Endothelial cell of umbilical vein (primary cell): ENCODE measurements at regions not wholly inside any gene's neighbourhood (a gene's known extent, or its start where the extent isn't known, plus 50 kb on each side); places are given as distances from the start of the nearest gene placed in this dataset.

Experiments used
- BruUV-seq: library from RNA; stranded (reverse); fragments of 400-500 nt; replicated peaks from 2 replicates; lab custom pipeline; 2021; lab: Mats Ljungman, UMichigan
- CTCF ChIA-PET: fragments of 300-600, 350-600 bp; sonication (Branson Sonifier 250); formaldehyde crosslinking; loops from one replicate; lab custom pipeline; 2021; ENCODE audit warnings: antibody characterized with exemption, inconsistent platforms; lab: Charles Lee
- POLR2A ChIA-PET: fragments of 300-600, 350-600 bp; sonication (Branson Sonifier 250); formaldehyde crosslinking; loops from one replicate; lab custom pipeline; 2021; ENCODE audit warnings: antibody characterized with exemption, inconsistent platforms; lab: Charles Lee
- DNase-seq: peaks from one replicate; pipeline ENCODE4 v3.0.0-alpha.2; 2011; ENCODE audit warnings: low read depth, low spot score
- FAIRE-seq: peaks from 2 replicates; lab custom pipeline; 2011; peaks lifted over from hg19 to GRCh38; lab: Jason Lieb, UNC
- H2AFZ ChIP-seq: 2 replicates; pipeline ENCODE4 v1.6.0; 2012; ENCODE audit warnings: low read depth, low read length, control low read depth, inconsistent platforms
- H3K27ac ChIP-seq: 2 replicates; pipeline ENCODE4 v1.5.1; 2011; ENCODE audit warnings: low read depth, mild to moderate bottlenecking, control low read depth, low read length, moderate library complexity; ENCODE audit not compliant: insufficient read depth
- H3K27me3 ChIP-seq, 2 experiments: 2 replicates each; pipeline versions ENCODE4 v1.6.0 to v1.6.1; 2011; ENCODE audit warnings: low read length in 2 of 2, mixed read lengths in 1 of 2; ENCODE audit not compliant: control insufficient read depth in 2 of 2, insufficient read depth in 2 of 2
- H3K36me3 ChIP-seq, 2 experiments: 2 replicates in 1 of 2; 3 replicates in 1 of 2; pipeline ENCODE4 v1.5.1; 2011; ENCODE audit warnings: low read length in 2 of 2, mild to moderate bottlenecking in 1 of 2, moderate library complexity in 1 of 2; ENCODE audit not compliant: control insufficient read depth in 2 of 2, insufficient read depth in 2 of 2; ENCODE audit errors: extremely low read depth in 1 of 2
- H3K4me1 ChIP-seq: 3 replicates; pipeline ENCODE4 v1.5.1; 2011; ENCODE audit warnings: mild to moderate bottlenecking, low read length; ENCODE audit not compliant: control insufficient read depth, insufficient read depth; ENCODE audit errors: extremely low read depth
- H3K4me2 ChIP-seq: 2 replicates; pipeline ENCODE4 v1.6.1; 2011; ENCODE audit warnings: low read length, control low read depth, mixed read lengths; ENCODE audit not compliant: insufficient read depth
- H3K4me3 ChIP-seq, 3 experiments: fragments of 200-600 bp in 1 of 3; sonication (generic), shearing (Covaris generic) in 1 of 3; replicated peaks in 1 of 3; 2 replicates each; pipeline ENCODE4 v1.5.1; 2011 to 2016; ENCODE audit warnings: control low read depth in 3 of 3, low read length in 3 of 3, mild to moderate bottlenecking in 2 of 3, inconsistent platforms in 1 of 3, low read depth in 1 of 3, moderate library complexity in 1 of 3; ENCODE audit not compliant: insufficient read depth in 1 of 3
- H3K79me2 ChIP-seq: 2 replicates; pipeline ENCODE4 v1.6.0; 2012; ENCODE audit warnings: low read length, inconsistent platforms; ENCODE audit not compliant: control insufficient read depth, insufficient read depth
- H3K9ac ChIP-seq: replicated peaks from 2 replicates; pipeline ENCODE3; 2011; ENCODE audit warnings: low read length, control low read depth; ENCODE audit not compliant: insufficient read depth; ENCODE audit errors: extremely low read depth
- H3K9me1 ChIP-seq: replicated peaks from 3 replicates; pipeline ENCODE4 v1.6.0; 2011; ENCODE audit warnings: mild to moderate bottlenecking, low read length; ENCODE audit not compliant: control insufficient read depth, insufficient read depth; ENCODE audit errors: extremely low read depth
- H3K9me3 ChIP-seq: replicated peaks from 2 replicates; pipeline ENCODE4 v1.5.1; 2012; ENCODE audit warnings: low read length, inconsistent platforms; ENCODE audit not compliant: control insufficient read depth, insufficient read depth
- H4K20me1 ChIP-seq: replicated peaks from 2 replicates; pipeline ENCODE3; 2011; ENCODE audit warnings: mild to moderate bottlenecking, low read length; ENCODE audit not compliant: control insufficient read depth, insufficient read depth; ENCODE audit errors: extremely low read depth
- CTCF ChIP-seq, 2 donors: IDR thresholded peaks; 1 replicate in 1 of 2; 2 replicates in 1 of 2; pipeline ENCODE4 v1.5.1; 2011; ENCODE audit warnings: low read length in 2 of 2, mild to moderate bottlenecking in 2 of 2, moderate library complexity in 2 of 2, control low read depth in 1 of 2, inconsistent platforms in 1 of 2, low read depth in 1 of 2; ENCODE audit not compliant: insufficient read depth in 1 of 2; ENCODE audit errors: extremely low read depth in 1 of 2
- FOS ChIP-seq: IDR thresholded peaks from 2 replicates; pipeline ENCODE4 v1.6.1; 2011; ENCODE audit warnings: mild to moderate bottlenecking, low read length, moderate library complexity, borderline replicate concordance; ENCODE audit not compliant: insufficient read depth
- GATA2 ChIP-seq: IDR thresholded peaks from 2 replicates; pipeline ENCODE4 v1.7.0; 2011; ENCODE audit warnings: low read depth, mild to moderate bottlenecking, moderate library complexity, mixed read lengths, low read length; ENCODE audit not compliant: insufficient read length, insufficient read depth
- JUN ChIP-seq: IDR thresholded peaks from 2 replicates; pipeline ENCODE4 v1.6.1; 2011; ENCODE audit warnings: borderline replicate concordance, low read depth; ENCODE audit not compliant: insufficient read length, insufficient read depth
- MYC ChIP-seq: IDR thresholded peaks from one replicate; pipeline ENCODE4 v1.6.1; 2011; ENCODE audit warnings: mild to moderate bottlenecking, low read depth, low read length
- POLR2A ChIP-seq: IDR thresholded peaks from 2 replicates; pipeline ENCODE4 v1.6.1; 2012; ENCODE audit warnings: low read depth, mild to moderate bottlenecking, control low read depth, low read length
- POLR2AphosphoS5 ChIP-seq: IDR thresholded peaks from 2 replicates; pipeline ENCODE4 v1.6.1; 2012; ENCODE audit warnings: low read depth, mild to moderate bottlenecking, control low read depth, low read length, moderate library complexity; ENCODE audit not compliant: insufficient read depth
- dilution Hi-C: fragments of 300-500 bp; cut with MboI; formaldehyde crosslinking; loops from one replicate; pipeline ENCODE4 v1.15.0; 2019; ENCODE audit warnings: low sequenced_read_pairs; ENCODE audit not compliant: extremely low pct_ligation_motif_present
- intact Hi-C: fragments of 100-400 bp; cut with micrococcal nuclease; formaldehyde crosslinking; loops from one replicate; pipeline ENCODE4 v1.10.0; 2022

GRCh38 chr17:73698966-73699365 is 54.7 kb upstream of the SDK2 start:
- no peaks in the 10 kb centered on the region for H3K4me1 ChIP-seq
- no peak for TF ChIP-seq MYC
- TF ChIP-seq JUN: no peak
- TF ChIP-seq FOS: no peak
- H3K27me3 ChIP-seq: no peaks in the 10 kb centered on the region
- H3K9me1 ChIP-seq: no peaks in the 10 kb centered on the region
- DNase-seq (no peak), FAIRE-seq (no peak)
- H3K27ac ChIP-seq: no peak overlapping the region
- H3K9ac ChIP-seq: no peak overlapping the region
- no peaks in the 10 kb centered on the region for H4K20me1 ChIP-seq
- ChIA-PET CTCF (no interaction called here), POLR2A (no interaction called here)
- no peak overlapping the region for H3K4me3 ChIP-seq
- BruUV-seq: no TSS peak
- intact Hi-C loops (no loop called here), dilution Hi-C loops (no loop called here)
- no peak overlapping the region for H3K4me2 ChIP-seq
- H2AFZ ChIP-seq: no peak overlapping the region
- peaks cover 3% of the 10 kb centered on the region for H3K9me3 ChIP-seq
- no peaks in the 10 kb centered on the region for H3K79me2 ChIP-seq
- H3K36me3 ChIP-seq: no peaks in the 10 kb centered on the region

DNA sequence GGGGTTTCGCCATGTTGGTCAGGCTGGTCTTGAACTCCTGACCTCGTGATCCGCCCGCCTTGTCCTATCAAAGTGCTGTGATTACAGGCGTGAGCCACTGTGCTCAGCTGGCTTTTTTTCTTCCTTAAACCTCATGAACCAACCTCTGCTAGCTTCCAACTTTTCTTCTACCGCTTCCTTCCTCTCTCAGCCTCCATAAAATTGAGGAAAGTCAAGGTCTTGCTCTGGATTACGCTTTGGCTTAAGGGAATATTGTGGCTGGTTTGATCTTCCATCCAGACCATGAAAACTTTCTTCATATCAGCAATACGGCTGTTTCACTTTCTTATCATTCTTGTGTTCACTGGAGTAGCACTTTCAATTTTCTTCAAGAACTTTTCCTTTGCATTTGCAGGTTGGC is 57.5 kb upstream of the SDK2 start:
- Histone ChIP-seq H3K4me3 (no peak overlapping the region), H3K9me3 (no peaks in the 10 kb centered on the region), H4K20me1 (no peaks in the 10 kb centered on the region), H3K79me2 (no peaks in the 10 kb centered on the region), H3K4me2 (no peak overlapping the region), H2AFZ (no peak overlapping the region), H3K9me1 (no peaks in the 10 kb centered on the region), H3K27ac (no peak overlapping the region), H3K36me3 (no peaks in the 10 kb centered on the region), H3K27me3 (no peaks in the 10 kb centered on the region), H3K9ac (no peak overlapping the region), H3K4me1 (no peaks in the 10 kb centered on the region)
- TF ChIP-seq GATA2 (no peak), POLR2AphosphoS5 (no peak), CTCF (IDR thresholded peaks at IDR 0.05; ENCODE audit: extremely low read depth in 1 of 2, insufficient read depth in 1 of 2, low read depth in 1 of 2, low read length in 2 of 2) (no peak), POLR2A (no peak), JUN (no peak)
- intact Hi-C loops (no loop called here), dilution Hi-C loops (no loop called here)
- ChIA-PET CTCF (no interaction called here), POLR2A (no interaction called here)
- FAIRE-seq (no peak), DNase-seq (no peak)
- no TSS peak for BruUV-seq
